HG03135 (cell line): ENCODE measurements at regions not wholly inside any gene's neighbourhood (a gene's known extent, or its start where the extent isn't known, plus 50 kb on each side); places are given as distances from the start of the nearest gene placed in this dataset.

Source experiments
- ATAC-seq: cut with Tn5 transposase; IDR thresholded peaks from one replicate; pipeline ENCODE4 v1.9.1; 2021; ENCODE audit warnings: mild to moderate bottlenecking, moderate library complexity; ENCODE audit not compliant: unreplicated experiment

- ATAC-seq: no peak
Observed at GRCh38 chr2:21667638-21668037, 543.9 kb downstream of the TDRD15 start.

DNA sequence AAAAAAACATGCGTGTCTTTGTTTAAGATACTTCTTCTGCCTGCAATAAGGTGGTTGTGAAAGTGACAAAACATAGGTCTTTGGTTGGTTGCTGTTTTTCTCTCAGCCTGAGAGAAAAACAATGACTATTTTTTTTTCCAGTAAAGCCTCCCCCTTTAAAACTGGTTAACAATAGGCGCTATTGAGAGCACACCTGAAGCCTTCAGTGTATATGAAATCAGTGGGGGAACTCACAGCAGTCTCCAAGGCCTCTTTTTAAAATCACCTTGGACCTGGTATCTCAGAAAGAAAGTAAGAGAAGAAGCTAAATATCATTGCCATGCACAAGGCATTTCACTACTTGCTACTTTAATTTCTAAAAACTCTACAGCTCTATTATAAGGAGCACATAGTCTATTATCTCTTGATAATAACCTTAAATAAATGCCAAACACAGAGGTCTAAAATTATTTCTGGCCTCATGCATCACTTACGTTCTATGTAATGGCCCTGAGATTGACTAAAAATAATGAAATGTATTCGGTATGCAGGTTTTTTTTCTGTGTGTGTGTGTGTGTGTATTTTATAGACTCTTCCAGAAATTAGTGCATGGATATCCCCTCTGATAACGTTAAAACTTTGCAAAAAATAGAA lies 544.4 kb downstream of the TDRD15 start:
- ATAC-seq: no peak

DNA sequence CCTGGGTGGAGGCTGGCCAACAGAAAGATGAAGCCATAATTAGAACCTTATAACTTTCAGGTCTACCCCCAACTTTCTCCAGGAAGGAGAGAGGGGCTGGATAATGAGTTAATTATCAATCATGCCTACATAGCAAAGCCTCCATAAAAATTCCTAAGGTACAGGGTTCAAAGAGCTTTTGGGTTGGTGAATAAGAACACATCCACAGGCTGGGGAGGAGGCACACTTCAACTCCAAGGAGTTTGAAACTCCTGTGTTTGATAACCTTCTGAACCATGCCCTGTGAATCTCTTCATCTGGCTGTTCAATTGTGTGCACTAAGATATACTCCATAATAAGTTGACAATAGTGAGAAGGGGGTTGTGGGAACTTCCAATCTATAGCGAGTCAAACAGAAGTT lies 552.3 kb downstream of the TDRD15 start:
- no peak for ATAC-seq

DNA sequence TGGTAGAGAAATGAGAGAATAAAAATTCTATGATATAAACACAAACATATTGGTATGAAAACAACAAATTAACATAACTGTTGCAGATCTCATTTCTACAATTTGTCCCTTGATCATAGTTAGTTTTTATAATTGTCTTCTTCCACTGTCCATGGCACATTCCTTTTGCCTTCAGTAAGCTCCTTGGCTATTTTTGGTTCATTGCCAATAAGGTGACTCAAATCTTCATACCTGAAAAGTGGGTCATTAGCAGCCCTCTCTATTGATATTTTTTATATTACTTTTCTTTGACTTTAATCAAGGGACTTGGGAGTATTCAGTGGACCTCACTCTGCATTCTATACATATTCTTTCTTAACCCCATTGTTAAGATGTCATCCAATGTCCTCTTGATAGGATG lies 552.9 kb downstream of the TDRD15 start:
- ATAC-seq: no peak

DNA sequence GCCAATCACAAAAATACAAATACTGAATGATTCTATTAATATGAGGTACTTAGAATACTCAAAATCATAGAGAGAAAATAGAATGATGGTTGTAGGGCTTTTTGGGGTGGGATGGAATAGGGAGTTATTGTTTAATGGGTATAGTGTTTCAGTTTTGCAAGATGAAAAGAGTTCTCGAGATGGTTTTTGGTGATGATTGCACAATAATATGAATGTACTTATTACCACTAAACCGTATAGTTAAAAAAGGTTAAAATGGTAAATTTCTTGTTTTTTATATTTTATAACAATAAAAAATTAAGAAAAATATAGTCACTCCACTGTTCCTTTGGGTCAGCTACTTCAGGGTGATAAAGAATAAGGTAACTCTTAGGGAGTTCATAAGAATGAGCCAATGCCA lies 560.1 kb downstream of the TDRD15 start:
- ATAC-seq: no peak

GRCh38 chr2:21687589-21687988 lies 563.8 kb downstream of the TDRD15 start:
- no peak for ATAC-seq

DNA sequence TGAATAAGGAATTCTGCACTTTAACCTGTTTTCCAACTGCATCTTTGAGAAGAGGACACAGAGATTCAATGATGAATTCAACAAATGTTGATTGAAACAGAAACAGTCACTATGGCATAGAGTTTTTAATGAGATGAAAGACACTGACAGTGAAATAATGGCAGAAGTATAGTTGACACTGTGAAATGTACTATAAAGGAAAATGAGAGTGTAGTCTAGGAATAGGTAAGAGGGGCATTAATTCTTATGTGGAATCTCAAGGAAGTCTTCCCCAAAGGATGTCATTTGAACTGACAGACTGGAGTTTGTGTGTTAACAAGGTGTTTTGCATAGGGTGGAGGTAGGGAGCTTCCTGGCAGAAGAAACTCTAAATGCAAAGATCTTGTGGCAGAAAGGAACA lies 566.2 kb downstream of the TDRD15 start:
- ATAC-seq: no peak

GRCh38 chr2:21693081-21693480 lies 569.3 kb downstream of the TDRD15 start:
- ATAC-seq: no peak

DNA sequence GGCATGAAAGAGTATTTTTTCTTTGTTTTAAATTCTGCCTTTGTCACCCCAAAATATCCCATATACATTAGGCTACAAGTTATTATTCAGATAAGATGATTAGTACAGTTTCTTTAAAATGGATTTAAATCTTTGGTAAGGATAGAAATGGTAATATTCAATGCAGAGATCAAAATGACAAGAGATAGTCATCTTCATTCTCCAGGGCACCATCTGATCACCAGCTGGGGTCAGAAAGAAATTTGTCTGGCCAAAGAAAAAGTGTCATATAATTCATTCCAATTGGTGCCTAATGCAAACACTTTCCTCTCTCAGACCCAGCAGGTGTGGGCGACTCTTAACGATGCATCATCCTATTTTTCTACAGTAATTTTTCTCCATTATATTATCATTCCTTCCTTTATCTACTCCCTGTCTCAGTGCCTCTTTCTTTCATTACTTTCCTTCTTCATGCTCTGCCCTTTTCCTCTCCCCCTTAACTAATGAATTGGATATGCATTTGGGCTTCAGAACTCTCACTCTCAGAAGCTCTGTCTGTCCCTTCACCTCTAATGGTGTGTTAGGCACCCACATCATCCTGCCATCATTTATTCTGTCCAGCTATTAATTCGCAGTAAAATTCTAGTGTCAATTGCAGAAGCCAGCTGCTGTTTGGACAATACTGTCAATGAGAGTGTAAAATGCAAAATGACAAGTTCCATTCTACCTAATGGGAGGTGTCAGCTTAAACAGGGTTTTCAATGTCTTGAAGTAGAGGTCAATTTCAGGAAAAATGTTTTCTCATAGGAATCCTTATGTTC lies 570.5 kb downstream of the TDRD15 start:
- no peak for ATAC-seq

DNA sequence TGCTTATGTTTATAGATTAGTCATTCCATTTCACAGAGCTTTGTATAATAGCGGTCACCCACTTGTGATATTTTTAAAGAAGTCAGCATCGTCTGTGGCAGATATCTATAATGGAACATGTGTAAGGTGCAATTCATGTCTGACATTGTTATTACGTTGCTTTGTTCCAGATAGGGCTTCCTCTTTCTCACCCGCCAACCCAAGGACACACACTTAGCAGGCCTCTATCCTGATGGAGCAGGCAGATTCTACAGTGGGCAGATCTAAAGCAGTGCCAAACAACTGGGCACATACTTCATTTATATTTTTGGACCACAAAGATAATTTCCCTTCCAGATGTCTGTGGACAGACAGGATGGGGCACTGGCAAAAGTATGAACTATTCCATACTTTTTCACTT lies 573.1 kb downstream of the TDRD15 start:
- no peak for ATAC-seq

- no peak for ATAC-seq
Observed at GRCh38 chr2:21700644-21701043, 576.9 kb downstream of the TDRD15 start.

DNA sequence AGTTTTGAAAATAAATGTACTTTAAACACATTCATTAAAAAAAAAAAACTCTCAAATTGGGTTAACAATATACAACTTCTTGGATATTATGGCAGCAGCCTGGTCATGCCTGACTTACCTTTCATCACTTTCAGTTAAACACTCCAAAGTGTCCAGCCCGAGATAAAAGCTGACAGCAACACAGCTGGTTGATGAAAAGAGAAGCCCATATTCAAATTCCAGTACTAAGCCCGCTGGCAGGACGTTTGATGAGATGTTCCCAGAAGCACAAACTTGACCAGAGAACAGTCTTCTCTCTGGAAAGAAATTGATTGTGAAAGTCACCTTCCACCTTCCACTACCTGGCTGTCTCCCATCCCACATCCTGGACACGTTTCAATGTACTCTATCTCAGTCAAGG lies 586.3 kb downstream of the TDRD15 start:
- no peak for ATAC-seq

DNA sequence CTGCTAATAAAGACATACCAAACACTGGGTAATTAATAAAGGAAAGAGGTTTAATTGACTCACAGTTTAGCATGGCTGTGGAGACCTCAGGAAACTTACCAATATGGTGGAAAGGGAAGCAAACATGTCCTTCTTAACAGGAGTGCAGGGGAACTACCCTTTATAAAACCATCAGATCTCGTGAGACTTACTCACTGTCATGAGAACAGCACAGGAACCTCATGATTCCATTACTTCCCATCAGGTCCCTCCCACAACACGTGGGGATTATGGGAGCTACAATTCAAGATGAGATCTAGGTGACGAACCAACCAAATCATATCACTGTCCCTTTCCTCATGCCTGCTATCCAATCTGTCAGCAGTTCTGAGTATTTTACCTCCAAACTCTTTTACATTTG lies 586.7 kb downstream of the TDRD15 start:
- no peak for ATAC-seq

DNA sequence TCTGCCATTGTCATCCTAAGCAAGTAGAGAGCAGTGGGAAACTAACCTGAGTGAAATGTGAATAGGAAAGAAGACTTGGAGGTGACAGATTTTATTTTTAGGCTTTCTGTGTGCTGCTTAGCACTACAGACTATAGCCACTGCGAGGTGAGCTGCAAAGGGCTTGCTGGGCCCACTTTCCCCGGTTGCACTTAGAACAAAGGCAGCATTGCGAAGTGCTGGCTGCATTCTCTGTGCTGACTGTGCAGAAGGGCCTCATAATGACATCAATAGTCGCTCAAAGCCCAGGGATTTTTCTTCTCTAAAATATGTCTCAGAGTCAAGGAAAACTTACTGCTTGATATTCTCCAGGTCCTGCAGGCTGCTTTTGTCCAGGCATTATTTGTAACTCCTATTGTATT lies 592.1 kb downstream of the TDRD15 start:
- ATAC-seq: no peak

DNA sequence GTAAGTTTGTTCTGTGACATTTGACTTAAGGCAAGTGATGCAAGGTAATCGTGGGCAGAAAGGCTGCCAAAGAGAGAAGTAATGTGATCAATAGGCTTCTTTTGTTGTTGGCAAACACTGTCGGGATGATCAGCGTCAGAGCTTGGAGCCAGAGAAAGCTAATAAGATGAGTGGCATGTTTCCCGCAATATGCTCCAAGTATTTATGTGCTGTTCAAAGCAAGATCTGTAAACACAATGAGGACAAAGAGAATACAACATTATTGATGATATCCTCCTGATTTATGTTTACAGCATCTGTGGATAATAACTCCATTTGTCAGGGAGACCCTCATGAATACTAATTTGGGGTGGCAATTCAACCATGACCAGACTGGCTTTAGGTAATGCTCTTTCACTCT lies 603.3 kb downstream of the TDRD15 start:
- ATAC-seq: no peak

GRCh38 chr2:21728133-21728532 lies 604.4 kb downstream of the TDRD15 start:
- ATAC-seq: no peak

DNA sequence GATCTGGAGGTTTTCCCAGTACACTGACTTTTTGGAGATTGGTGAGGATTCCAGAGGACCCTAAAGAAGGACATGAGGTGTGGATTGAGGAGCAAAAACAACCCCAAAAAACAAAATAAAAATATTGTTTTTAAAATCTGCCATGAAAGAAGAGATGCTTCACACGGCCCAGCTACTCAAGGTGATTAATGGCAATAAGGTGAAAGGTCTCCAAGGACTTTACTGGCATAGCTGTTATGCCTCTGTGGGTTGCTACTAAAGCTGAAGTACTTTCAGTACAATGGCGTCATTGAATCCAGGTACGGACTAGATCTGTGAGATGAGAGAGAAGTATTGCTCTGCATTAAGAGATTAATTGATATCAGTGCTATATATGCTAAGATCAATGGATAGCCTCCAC lies 606.4 kb downstream of the TDRD15 start:
- ATAC-seq: no peak

GRCh38 chr2:21740484-21740883 lies 616.7 kb downstream of the TDRD15 start:
- ATAC-seq: no peak

DNA sequence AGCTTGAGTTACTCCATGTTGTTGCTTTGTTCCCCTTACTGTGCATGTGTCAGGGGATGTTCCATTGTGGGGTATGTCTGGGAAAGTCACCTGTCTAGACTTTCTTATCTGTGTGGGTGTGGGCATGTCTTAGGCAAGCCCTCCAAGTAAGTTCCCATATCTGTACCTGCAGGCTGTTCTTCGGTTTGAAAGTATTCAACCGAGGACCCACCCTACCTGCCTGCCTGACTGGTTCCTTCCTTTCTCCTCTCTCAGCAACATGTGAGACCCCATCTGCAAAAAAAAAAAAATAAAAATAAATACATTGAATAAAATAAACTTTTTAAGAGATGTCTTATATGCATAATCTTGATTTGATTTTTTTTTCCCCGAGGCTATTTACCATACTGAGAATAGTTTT lies 622.7 kb downstream of the TDRD15 start:
- no peak for ATAC-seq

DNA sequence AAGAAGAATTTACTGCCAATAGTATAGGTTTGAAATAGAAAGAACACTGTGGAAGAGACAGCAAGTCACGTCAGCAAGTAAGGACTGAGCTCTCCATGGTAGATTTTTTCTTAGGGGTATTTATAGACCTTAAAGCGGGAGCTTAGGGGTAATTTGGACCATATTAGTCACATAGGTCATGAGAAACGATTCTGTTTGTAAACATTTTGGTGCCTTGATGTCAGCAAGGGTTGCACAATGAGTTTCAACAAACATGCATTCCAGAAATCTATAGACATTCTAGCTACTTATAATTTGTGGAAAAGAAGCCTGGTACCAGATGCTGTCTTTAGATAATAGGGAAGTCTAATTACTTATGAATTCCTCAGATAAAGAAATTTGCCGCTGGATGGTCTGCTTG lies 624.7 kb downstream of the TDRD15 start:
- ATAC-seq: no peak

- no peak for ATAC-seq
Observed at GRCh38 chr2:21754164-21754788, 630.5 kb downstream of the TDRD15 start.

- ATAC-seq: no peak
Observed at GRCh38 chr2:21757805-21758430, 634.1 kb downstream of the TDRD15 start.
